Activated CD4-positive, CD25-positive, alpha-beta regulatory T cell treated with anti-CD3 and anti-CD28 coated beads, Interleukin-2, amount 50 U/mL, for 24 hours (primary cell): ENCODE measurements at regions not wholly inside any gene's neighbourhood (a gene's known extent, or its start where the extent isn't known, plus 50 kb on each side); places are given as distances from the start of the nearest gene placed in this dataset.

Experiments used
- ATAC-seq, 2 donors: fragments of 150-1000 bp; cut with Tn5 transposase; one replicate each; pipeline ENCODE4 v1.10.0; 2021; ENCODE audit warnings: mild to moderate bottlenecking in 1 of 2, moderate library complexity in 1 of 2

DNA sequence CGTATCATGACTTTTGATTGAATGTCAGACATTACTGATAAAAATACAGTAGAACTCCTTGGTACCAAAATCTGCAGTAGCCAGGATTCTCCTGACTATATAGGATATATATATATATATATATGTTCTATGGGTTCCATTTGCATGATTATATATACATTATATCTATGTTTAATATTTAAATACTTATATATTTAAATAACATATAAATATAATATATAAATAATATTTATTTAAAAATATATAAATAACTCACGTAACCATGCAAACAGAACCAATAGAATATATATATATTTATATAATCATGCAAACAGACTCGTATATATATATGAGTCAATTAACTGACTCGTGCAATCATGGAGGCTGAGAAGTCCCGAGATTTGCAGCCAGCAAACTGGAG lies 278.8 kb upstream of the PLXNA2 start:
- ATAC-seq: no peak

DNA sequence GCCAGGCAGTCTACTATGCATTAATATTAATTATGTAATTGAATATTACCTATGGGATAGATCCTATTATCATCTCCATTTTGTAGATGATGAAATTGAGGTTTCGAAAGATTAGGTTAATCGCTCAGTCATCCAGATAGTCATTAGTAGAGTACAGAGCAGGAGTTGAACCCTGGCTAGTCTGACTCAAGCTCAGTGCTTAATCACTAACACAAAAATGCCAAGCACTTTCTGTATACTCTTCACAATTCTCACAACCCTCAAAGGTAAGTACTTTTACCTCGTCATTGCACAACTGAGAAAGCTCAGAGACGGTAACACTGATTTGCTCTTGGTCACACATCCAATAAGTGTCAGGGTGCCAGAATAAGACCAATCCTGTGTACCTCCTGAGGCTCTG lies 280.2 kb upstream of the PLXNA2 start:
- ATAC-seq: no peak

DNA sequence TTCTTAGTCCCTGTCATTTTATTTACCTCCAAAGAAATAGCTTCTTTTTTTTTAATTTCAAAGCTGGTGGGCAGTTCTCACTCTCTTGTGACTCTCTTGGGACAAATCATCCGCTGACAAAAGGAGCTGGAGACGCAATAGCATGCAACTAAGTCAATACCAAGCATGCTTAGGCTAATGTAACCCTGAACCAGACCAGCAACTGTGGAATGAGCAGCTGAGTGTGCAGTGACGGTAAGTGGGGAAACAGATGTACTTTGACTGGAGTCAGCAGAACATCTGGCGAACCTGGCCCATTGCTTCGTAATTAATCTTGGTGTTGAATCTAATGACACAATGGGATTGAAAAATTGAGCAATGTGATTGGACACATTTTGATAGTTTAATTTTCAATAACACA lies 280.7 kb upstream of the PLXNA2 start:
- ATAC-seq: no peak

DNA sequence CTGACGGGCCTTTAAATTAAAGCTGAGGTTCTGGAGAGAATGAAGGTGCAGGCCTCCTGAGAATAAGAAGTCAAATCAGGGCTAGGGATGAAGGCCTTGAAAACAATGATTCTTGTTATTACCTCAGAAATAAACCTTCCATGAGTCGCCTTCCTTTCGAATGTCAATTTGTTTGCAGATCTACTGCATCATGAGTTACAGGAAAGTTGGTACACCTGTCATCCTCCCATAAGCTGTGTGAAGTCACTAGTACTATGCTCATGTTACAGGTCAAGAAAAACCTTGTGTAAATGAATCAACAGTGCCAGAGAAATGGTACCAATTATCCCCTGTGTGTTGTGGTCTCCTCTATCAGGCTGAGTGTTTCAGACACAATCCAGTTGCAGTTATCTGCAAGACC lies 281.2 kb upstream of the PLXNA2 start:
- ATAC-seq: no peak

DNA sequence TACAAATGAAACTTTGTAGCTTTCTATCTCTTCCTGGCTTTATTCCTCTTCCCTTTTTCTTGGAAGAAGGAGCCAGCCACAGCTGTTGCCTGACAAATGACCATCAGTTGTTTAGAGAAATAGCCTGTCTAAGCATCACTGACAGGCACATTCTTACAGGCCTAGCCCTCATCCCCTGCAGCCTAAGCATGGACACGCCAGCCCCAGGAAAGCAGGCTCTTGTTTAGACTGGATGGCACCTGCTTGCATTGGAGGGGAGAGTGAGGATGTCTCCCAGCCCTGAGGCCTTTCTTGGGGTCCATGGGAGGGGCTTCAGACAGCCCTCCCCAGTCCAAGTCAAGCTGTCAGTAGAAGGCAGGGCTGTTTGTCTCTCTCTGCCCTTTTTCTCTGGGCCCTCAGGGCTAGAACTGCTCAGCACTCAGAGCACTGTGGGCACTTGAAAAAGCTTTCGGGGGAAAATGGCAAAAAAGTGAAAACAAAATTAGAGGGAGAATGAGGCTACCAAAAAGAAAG lies 282.5 kb upstream of the PLXNA2 start:
- no peak for ATAC-seq

DNA sequence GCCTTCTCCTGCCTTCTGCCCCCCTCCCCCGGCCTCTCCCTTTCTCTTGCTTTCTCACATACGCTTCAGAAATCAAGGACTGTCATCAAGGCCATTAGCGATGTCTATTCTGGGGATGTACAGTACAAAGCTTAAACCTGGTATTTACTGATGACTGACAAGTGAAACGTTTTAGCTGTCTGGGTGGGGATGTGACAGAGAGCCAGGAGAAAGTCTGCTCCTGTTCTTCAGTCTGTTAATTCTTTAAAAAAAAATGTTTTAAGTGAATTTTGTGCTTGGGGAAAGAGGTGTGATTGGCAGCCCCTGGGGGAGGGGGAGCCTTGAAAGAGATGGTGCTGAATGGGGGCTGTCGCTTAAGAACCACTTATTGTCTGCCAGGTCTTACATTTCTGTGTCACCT lies 283.0 kb upstream of the PLXNA2 start:
- no peak for ATAC-seq

DNA sequence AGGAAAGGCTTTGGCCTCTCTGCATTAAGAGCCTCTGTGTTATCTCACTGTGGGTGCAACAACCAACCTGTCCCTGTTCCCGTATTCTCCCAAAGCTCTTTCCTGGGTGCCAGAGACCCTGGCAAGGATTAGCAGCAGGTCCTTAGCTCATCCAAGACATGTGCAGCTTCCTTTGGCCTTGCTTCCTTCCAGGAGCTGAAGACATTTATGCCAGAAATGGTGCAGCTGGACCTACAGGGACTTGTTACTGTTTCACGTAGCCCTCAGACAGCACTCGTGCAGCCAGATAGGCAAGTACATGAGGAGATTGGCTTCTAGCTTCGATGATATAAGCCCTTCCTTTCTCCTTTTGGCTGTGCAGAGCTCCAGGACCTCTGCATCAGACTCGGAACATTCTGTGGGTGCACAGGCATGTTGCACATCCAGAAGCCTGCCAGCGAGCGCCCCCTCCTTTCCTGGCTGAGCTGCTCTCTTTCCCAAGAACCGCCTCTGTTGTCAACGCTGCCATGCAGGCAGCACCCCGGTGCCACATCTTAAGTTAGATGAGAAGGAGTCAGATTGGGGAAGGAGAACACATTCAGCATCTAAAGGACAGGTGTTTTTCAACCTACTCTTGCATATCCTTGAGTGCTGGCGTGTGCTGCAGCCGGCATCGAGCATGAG lies 284.5 kb upstream of the PLXNA2 start:
- ATAC-seq: no peak

DNA sequence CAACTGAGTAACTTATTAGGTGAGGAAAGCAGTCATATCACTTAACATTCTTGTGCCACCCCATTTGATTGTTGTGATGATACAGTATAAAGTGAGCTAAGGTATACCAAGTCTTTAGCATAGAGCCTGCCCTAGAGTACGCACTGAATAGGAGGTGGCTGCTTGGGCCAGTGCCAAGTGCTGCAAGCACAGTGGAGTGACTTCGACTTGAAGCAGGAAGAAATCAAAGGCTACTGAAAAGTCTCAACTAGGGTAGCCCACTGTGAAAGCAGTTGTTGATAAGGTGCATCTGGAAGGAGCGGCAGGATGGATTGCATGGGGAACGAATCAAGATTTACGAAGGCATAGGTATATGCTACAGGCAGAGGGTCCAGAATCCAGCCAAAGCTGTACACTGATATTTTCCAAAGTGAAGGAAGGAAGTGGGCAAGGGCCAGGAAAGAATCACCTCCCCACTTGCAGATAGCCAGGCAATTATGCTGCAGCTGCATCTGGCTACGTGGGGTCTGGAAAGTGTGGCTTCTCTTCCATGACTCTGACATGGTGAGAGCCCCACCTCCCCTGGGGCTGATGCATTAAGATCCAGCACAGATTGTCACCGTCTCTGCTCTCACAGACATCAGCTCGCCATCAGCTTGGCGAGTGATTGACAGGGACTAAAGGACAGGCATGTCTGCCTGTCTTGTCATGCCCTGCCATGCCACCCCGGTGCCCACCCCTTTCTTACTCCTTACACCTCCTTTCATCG lies 287.0 kb upstream of the PLXNA2 start:
- no peak for ATAC-seq

DNA sequence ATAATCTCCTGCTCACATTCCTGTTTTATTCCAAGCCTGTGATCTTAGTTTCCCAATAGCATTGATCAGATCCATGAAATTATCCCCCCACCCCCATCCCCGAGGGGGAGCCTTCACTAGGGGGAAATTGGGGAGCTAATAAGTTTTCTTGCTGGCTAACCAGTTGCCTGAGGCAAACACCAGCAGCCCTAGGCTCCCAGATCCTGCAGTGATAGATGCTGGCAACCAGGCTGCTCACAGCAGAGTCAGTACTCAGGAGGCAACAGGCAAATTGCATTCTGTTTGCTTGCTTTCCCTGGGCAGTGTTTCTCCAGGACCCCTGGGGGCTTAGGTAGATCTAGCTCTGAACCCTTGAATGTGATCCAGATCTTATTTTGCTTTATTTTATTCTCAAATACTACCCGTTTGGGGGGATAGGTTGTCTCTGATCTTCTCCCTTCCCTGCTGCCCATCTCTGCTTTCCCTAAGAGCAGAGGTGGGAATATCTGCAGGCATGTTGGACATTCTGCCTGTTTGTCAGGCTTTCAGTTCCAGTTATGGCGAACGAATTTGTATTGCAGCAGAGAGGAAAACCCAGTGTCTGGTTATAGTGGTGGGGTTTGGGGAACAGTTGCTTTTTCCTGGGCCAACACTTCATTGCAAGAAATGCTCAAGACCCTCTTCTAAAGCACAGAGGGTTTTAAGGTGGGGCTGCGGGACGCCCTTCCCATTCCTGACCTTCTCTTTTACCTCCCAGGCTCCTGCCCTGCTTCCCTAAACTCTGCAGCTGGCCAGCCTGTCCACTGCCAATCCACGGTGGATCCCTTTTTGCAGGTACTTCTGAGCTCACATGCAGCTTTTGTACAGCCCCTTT lies 289.8 kb upstream of the PLXNA2 start:
- ATAC-seq: no peak

DNA sequence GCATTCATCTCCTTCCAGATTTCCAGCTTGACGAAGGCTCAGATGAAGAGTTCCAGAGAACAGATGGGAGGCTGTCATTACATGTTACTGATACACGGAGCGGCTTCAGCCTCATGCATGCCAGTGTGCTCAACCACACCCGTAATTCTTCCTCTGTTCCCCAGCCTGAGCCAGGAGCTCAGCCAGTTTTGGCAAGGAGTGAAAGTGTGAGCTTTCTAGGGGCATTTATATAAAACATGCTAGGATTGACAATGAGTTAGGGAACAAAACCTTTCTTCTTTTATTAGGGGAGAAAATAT lies 290.4 kb upstream of the PLXNA2 start:
- ATAC-seq: no peak

DNA sequence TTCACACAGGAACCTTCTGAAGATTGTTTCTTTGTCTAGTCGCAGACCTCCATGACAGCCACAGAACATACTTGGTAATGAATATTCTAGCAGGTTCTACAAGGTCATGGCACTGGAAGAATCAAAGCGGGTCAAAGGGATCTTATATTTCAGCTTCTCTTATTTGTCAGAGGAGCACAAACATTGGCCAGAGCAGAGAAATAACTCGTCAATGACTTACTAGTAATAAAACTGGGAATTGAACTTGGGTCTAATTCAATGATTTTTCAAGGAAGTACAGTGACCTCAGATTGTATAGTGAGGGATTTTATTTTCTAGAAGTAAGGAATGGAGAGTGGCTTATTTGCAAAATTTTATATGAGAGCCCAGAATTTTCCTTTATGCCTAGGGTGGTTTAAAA lies 290.8 kb upstream of the PLXNA2 start:
- ATAC-seq: no peak

DNA sequence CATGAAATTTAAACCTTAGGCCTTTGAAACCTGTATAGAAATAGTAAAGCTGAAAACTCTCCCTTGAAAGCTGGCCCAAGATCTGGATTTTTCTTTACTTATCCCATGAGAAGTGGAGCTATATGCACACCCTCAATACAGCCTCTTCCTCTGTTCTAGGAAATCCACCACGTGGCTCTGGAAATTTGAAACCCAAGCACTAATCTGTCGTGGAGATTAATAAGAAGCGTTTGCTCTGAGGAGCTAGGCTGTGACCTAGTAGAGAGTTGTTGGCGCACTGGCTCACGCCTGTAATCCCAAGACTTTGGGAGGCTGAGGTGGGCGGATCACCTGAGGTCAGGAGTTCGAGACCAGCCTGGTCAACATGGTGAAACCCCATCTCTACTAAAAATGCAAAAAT lies 291.3 kb upstream of the PLXNA2 start:
- no peak for ATAC-seq

DNA sequence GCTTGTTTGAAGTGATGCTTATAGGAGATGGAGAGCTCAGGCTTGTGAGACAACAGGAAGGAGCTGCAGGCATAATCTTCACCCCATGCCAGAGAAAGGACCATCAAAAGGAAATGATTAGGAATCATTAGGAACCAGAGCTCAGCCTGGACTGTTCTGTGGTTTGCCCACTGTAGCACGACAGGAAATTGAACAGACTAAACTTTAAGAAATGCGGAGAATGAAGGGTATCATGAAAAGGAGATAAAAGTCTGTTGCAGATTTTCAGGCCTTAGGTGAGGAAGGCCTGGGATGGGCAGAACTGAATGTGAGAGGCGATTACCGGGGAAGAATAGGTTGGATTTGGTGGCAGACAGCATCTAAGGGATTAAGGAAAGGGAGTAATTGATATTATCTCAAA lies 292.0 kb upstream of the PLXNA2 start:
- ATAC-seq: no peak

DNA sequence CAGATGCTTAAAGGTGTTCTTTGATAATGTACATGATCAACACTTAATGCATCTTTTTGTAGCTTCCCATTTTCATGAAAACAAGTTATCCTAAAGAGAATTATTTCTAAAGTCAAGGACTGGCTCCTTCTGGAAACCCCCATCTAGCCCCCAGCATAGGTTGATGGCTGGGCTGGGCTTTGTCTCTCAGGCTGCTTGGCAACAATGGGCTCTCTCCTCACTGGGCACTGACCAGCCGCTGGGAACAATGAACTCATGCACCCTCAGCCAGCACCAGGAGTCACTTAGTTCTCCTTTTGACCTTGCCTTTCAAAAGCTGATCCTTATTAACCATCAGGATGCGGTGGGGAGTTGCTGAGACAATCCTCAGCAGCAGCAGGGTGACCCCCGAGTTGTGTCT lies 293.0 kb upstream of the PLXNA2 start:
- no peak for ATAC-seq

DNA sequence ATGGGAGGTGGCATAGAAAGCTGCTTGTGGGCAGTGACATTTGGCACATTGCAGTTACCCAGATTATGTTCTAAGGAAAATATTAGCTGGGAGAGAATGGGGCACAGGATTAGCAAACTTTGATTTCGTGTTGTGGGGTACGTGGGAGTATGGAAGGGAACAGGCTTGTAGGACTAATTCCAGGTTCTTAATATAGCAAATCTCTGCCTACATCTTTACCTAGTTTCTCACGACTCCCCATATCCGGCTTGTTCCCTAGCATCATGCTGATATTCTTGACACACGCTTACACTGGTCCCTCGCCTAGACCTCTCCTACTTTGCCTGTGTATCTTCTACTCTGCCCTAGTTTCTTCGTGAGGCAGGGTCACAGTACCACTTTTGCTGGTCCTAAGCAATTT lies 293.9 kb upstream of the PLXNA2 start:
- ATAC-seq: no peak

DNA sequence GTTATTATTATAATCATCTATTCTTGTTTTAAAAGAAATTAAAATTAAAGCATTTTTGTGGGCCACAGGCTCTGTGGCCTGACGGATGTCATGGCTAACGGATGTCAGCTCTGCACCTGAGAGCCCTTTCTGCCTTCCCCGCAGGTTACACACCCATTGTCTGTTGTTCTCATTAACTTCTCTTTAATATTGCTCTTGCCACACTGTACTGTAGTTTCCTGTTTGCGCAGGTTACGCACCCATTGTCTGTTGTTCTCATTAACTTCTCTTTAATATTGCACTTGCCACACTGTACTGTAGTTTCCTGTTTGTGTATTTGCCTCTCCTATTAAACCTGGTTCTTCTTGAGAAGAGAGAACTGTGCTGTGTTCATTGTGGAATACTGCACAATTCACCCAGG lies 294.4 kb upstream of the PLXNA2 start:
- ATAC-seq: no peak

DNA sequence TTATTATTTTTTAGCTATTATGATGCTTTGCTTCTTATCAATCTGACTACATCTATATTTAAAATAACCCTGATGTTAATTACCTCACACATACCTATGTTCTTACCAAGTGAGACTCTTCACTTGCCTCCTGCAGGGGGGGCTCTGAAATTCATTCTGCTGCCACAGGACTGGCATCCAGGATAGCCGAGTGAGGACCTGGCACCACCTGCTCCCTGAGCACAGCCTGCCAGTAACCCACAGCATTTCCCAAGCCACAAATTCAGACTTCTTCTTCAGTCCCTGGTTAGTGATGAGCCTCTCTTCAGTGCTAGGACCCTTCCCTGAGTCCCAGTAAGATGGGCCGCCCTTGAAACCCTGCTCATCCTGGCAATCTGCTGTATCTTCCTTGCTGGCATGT lies 296.5 kb upstream of the PLXNA2 start:
- ATAC-seq: no peak

DNA sequence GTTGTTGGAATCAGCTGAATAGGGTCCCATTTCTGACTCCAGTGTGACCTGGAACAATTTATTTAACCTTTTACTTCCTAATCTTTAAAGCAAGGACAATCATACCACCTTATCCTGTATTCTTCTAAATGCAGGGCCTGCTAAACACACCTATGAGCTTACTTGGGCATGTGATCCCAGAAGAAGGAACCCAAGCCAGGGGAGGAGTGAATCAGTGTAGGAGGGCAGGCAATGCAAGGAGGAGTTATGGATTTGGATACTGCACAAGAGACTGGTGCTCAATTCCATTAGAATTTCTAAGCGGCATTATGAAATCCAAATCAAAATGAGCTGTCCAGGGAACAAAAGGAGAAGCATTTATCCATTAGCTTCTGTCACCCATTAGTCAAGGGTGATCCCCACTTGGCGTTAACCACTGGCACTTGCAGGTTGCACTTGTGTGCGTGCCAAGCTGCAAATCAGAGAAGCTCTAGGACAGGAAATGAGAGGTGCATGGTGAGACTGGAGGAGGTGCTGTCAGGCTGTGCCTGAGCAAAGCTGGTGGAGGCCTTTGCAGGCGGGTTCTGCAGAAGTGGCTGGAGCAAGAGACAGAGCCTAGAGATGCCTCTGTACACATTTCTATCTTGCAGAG lies 297.2 kb upstream of the PLXNA2 start:
- ATAC-seq: no peak

DNA sequence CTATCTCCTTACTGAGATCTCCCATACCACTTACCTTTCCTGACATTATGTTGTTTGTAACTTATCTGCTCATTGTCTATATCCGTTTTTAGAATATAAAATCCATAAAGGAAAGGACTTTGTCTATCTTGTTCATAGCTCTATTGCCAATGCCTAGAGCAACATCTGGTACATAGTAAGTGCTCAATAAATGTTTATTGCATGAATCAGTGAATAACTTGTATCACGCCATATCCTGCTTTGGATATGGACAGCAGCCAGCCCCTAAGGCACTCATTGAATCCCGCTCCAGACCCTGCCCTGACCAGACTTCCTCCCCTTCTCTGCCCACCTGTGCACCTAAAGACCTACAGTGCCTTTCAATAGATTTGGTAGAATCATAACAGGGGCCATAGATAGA lies 298.1 kb upstream of the PLXNA2 start:
- no peak for ATAC-seq

DNA sequence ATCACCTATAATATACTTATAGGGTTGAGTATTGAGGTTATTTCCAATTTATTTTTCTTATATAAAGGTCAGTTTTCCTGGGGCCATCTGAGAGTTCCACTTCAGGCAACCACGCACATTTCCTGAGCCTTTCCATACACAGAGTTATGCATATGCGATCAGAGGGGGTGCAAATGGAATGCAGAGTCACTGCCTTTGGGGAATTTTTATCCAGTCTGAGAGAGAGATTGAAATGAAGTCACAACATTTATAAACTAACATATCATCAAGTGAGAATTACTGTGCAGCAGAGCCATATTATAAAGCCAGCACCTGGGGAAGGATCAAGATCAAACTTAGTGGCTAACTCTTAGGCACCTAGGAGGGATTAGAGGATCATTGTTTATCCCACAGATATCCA lies 299.9 kb upstream of the PLXNA2 start:
- no peak for ATAC-seq

DNA sequence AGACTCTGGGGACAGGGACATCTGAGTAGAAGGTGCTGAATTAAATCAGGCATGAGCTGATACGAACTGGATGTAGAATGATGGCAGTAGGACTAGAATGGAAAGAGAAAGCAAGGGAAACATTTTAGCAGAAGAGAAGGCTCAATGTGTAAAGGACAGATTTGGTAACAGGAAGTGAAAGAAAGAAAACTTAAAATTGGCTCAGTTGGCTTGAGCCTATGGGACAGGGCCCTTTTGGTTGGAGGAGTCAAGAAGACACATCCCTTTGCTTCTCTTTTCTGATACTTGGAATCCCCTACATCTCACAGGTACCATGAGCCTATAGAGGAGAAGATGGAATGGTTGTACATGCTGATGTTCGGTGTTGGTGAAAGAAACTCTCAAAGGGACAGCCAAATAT lies 300.6 kb upstream of the PLXNA2 start:
- no peak for ATAC-seq

DNA sequence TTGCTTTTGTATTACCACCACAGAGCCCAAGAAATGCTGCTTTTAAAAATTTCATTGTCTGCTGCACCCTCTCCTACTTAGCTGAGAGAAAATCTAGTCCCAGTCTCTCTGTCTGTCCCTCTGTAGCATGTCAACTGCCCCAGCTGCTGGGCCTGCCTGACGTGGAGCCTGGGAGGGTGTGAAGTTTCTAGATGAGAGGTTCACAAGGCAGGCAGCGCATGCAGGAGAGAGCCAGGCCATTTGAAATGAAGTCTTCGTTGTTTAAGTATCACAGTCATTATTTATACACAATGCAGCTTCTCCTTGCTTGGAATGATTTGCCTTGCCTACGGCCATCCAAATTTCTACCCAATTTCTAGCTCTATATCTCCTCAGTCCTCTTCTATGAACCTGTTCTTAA lies 306.8 kb upstream of the PLXNA2 start:
- no peak for ATAC-seq

DNA sequence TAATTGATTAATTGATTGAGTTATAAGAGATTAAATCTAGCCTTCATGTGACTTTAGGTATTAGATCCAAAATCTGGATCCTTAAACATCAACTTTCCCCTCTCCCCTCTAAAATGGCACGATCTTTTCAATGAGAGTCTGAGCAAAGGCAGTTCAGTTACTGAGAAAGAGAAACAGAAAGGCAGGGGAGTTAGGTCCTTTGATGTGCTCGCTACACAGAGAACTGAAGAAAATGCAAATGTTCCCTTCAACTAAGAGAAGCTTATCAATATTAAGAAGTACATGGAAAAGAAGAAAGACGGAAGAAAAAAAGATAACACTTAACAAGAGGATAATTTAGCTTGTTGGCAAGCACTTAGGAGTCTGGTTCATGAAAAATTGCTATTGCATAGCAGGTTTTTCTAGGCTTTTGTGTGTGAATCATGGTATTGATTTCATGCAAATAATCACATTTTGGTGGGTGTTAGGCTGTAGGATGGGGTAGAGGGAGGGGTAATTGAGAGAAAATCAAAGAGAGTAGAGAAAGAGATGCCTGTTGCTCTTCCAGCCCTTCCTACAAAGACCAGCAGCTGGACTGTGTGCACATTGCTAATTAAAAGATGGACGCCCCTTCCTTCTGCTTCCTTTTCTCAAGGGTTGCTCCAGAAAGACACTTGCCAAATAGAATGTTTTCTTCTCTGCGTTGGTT lies 307.6 kb upstream of the PLXNA2 start:
- ATAC-seq: no peak
